Activated naive CD4-positive, alpha-beta T cell treated with anti-CD3 and anti-CD28 coated beads, Interleukin-2, amount 50 U/mL, for 72 hours (primary cell): ENCODE measurements at regions not wholly inside any gene's neighbourhood (a gene's known extent, or its start where the extent isn't known, plus 50 kb on each side); places are given as distances from the start of the nearest gene placed in this dataset.

Experiments
- ATAC-seq, 2 donors: fragments of 150-1000 bp; cut with Tn5 transposase; 2 replicates each; pipeline ENCODE4 v1.10.0; 2021; ENCODE audit warnings: mild to moderate bottlenecking in 2 of 2, moderate library complexity in 2 of 2
- DNase-seq, 2 donors: peaks; one replicate each; pipeline ENCODE4 v3.0.0; 2021 to 2022; ENCODE audit warnings: low spot score in 2 of 2
- H3K27ac Mint-ChIP-seq, 2 donors: one replicate each; pipeline ENCODE4 v1.8.0; 2022; ENCODE audit warnings: mild to moderate bottlenecking in 2 of 2, mixed read lengths in 2 of 2
- H3K36me3 Mint-ChIP-seq, 2 donors: one replicate each; pipeline ENCODE4 v1.8.0; 2022; ENCODE audit warnings: mixed read lengths in 2 of 2
- H3K9me3 Mint-ChIP-seq, 2 donors: one replicate each; pipeline ENCODE4 v1.8.0; 2022; ENCODE audit warnings: mixed read lengths in 2 of 2

- ATAC-seq: no peak
- Mint-ChIP-seq H3K36me3 (no peaks in the 10 kb centered on the region), H3K9me3 (peaks cover 13 to 18% of the 10 kb centered on the region in 2 donors), H3K27ac (no peak overlapping the region)
- DNase-seq: no peak
Observed at GRCh38 chr1:78411707-78412106, 79.1 kb upstream of the PTGFR start.

DNA sequence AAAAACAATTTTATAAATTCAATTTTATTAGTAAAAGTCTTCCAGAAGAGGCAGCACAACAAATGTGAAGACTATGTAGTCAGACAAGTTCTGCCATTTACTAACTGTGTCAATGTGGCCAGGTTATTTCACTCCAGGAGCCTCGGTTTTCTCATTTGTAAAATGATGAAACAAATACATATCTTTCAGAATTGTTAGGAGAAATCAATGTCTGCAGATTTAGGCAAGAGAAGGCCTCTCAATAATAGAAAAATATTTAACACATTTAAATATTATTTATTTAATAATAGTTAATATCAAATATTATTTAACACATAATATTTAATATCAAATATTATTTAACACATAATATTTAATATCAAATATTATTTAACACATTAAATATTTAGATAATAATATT is 75.6 kb upstream of the PTGFR start:
- no peaks in the 10 kb centered on the region for H3K36me3 Mint-ChIP-seq
- no peak overlapping the region for H3K27ac Mint-ChIP-seq
- no peak for DNase-seq
- peaks cover 13 to 18% of the 10 kb centered on the region in 2 donors for H3K9me3 Mint-ChIP-seq
- no peak for ATAC-seq

DNA sequence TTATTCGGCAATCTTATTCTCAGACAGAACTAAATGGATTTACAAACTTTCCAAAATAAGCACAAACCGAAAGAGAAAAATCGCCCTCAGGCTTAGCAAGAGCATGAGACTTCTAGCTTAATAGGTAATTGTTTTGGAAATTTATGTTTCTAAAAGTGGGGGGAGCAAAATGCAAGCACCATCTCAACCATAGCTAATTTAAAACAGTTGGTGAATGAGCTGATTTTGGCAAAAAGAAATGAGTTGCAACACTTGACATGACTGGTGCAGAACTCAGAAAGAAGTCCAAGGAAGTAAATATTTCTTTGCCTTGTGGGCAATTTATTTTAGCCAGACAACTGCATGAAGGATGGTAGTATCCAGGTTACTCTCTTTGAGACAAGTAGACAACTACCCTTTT is 71.5 kb upstream of the PTGFR start:
- no peaks in the 10 kb centered on the region for H3K36me3 Mint-ChIP-seq
- H3K27ac Mint-ChIP-seq: no peak overlapping the region
- ATAC-seq (no peak), DNase-seq (no peak)
- H3K9me3 Mint-ChIP-seq: no peaks in the 10 kb centered on the region

DNA sequence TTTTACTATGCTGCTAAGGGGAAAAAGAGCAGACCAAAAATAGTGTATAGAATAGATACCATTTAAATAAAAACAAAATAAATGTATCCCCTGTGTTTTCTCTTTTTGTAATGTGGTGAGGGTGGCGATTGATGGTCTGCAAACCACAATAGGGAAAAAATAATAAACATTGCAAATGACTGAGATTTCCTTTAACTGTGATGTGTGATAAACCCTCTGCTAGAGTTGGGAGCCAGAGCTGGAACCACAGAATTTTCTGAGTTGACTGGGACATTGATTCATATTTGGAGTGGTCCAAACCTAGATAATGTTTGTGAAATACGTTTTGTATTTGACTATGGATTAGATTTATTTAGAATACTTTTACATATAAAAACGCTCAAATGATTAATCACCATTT is 70.6 kb upstream of the PTGFR start:
- no peak for ATAC-seq
- no peaks in the 10 kb centered on the region for H3K36me3 Mint-ChIP-seq

DNA sequence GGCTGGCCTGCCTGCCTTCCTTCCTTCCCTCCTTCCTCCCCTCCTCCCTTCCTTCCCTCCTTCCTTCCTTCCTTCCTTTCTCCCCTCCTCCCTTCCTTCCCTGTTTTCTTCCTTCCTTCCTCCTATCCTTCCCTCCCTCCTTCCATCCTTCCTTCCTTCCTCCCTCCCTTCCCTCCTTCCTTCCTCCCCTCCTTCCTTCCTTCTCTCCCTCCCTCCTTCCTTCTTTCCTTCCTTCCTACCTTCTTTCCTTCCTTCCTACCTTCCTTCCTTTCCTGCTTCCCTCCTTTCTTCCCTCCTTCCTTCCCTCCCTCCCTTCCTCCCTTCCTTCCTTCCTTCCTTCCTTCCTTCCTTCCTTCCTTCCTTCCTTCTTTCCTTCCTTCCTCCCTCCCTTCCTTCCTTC is 70.1 kb upstream of the PTGFR start:
- no peak for ATAC-seq
- no peak for DNase-seq
- Mint-ChIP-seq H3K9me3 (no peaks in the 10 kb centered on the region), H3K27ac (no peak overlapping the region), H3K36me3 (no peaks in the 10 kb centered on the region)

More for the DNA sequence above, 70.6 kb upstream of the PTGFR start:
- H3K27ac Mint-ChIP-seq: no peak overlapping the region
- no peaks in the 10 kb centered on the region for H3K9me3 Mint-ChIP-seq
- DNase-seq: no peak

DNA sequence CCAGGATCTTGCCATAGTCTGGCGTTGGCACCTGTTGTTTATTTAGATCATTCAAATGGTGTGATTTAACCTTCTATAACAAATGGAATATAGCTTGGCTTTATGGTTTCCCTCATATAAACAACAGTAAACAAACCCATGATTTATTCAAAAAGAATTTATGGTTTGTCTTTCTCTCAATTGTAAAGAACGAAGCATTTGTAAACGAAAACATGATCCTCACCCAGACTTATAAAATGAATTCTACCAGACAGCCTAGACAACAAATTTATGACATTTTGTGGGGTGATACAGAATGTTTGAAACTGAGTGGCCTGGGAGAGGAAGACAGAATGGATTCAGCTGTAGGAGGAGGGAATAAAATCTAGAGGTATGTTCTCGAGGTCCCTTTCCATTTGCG is 66.1 kb upstream of the PTGFR start:
- ATAC-seq (no peak), DNase-seq (no peak)
- no peak overlapping the region for H3K27ac Mint-ChIP-seq
- no peaks in the 10 kb centered on the region for H3K9me3 Mint-ChIP-seq
- no peaks in the 10 kb centered on the region for H3K36me3 Mint-ChIP-seq

- H3K9me3 Mint-ChIP-seq: no peaks in the 10 kb centered on the region
- DNase-seq (no peak), ATAC-seq (no peak)
- no peak overlapping the region for H3K27ac Mint-ChIP-seq
- no peaks in the 10 kb centered on the region for H3K36me3 Mint-ChIP-seq
Observed at GRCh38 chr1:78426408-78426807, 64.4 kb upstream of the PTGFR start.

- Mint-ChIP-seq H3K27ac (no peak overlapping the region), H3K36me3 (no peaks in the 10 kb centered on the region), H3K9me3 (peaks cover 7 to 8% of the 10 kb centered on the region in 2 donors)
- no peak for ATAC-seq
- DNase-seq: no peak
Observed at GRCh38 chr1:78427506-78427905, 63.3 kb upstream of the PTGFR start.

DNA sequence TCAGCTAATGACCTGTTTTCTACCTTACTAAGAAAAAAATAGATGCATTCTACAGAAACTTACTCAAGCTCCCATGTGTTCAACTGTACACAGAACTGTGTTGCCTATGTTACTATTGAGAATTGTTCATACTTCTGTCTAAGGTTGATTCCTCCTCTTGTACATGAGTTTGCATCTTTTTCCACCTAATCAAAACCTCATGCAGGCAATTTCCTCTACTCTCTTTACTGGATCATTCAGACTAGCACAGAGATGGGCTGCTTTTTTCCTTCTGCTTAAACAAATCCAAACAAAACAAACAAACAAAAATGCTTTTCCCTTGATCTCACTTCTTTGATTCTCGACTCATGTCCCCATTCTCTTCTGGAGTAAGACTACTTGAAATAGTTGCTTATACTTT is 58.8 kb upstream of the PTGFR start:
- H3K36me3 Mint-ChIP-seq: no peaks in the 10 kb centered on the region
- peaks cover 7 to 8% of the 10 kb centered on the region in 2 donors for H3K9me3 Mint-ChIP-seq
- no peak overlapping the region for H3K27ac Mint-ChIP-seq
- DNase-seq (no peak), ATAC-seq (no peak)

GRCh38 chr1:78434351-78434750 is 56.4 kb upstream of the PTGFR start:
- no peaks in the 10 kb centered on the region for H3K36me3 Mint-ChIP-seq
- no peak overlapping the region for H3K27ac Mint-ChIP-seq
- H3K9me3 Mint-ChIP-seq: peaks cover 7 to 8% of the 10 kb centered on the region in 2 donors
- DNase-seq (no peak), ATAC-seq (no peak)

- Mint-ChIP-seq H3K27ac (no peak overlapping the region), H3K36me3 (no peaks in the 10 kb centered on the region), H3K9me3 (peaks cover 5 to 6% of the 10 kb centered on the region in 2 donors)
- DNase-seq: no peak
- ATAC-seq: no peak
Observed at GRCh38 chr1:78436961-78437360, 53.8 kb upstream of the PTGFR start.

GRCh38 chr1:78437396-78437795 is 53.4 kb upstream of the PTGFR start:
- no peak for DNase-seq
- Mint-ChIP-seq H3K36me3 (no peaks in the 10 kb centered on the region), H3K27ac (no peak overlapping the region), H3K9me3 (peaks cover under 1 to 1% of the 10 kb centered on the region in 2 donors)
- no peak for ATAC-seq

DNA sequence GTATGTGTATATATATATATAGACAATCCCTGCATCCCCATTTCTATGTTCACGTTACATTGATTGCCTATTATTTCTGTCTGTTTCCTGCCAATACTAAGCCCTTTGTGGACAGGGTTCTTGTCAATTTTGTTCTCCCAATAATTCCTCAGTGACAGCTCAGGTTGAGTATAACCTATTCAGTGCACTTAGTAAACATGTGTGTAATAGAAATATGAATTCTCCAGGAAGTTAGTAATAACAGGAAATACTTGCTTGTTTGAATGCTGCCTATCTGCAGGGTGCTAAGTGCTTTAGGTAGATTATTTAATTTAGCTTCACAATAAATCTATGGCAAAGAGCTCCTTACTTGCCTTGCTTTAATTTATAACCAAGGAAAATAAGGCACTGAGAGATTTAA is 52.8 kb upstream of the PTGFR start:
- Mint-ChIP-seq H3K36me3 (no peaks in the 10 kb centered on the region), H3K27ac (no peak overlapping the region), H3K9me3 (no peaks in the 10 kb centered on the region)
- DNase-seq (no peak), ATAC-seq (no peak)

DNA sequence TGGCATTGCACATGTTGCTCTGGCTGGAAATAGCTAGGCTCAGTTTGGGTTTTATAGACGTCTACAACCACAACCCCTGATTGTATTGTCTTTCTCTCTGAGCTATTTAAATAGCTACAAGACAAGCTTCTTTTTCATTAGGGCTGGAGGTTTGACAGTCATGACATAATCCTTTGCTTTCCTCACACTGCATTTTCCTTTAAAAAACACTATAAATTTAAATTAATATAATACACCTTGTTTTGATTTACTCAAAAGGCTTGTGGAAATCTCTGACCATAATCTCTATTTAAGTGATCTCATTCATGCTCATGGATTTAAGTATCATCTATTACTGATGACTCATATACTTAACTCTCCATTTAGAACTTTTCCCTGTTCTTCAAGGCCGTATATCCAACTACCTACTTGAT is 50.4 kb upstream of the PTGFR start:
- no peak overlapping the region for H3K27ac Mint-ChIP-seq
- no peaks in the 10 kb centered on the region for H3K36me3 Mint-ChIP-seq
- ATAC-seq: no peak
- DNase-seq: no peak
- no peaks in the 10 kb centered on the region for H3K9me3 Mint-ChIP-seq
